T-cell (primary cell): ENCODE measurements at regions not wholly inside any gene's neighbourhood (a gene's known extent, or its start where the extent isn't known, plus 50 kb on each side); places are given as distances from the start of the nearest gene placed in this dataset.

Experiments
- ATAC-seq, 4 experiments: fragments of 200-7000 bp in 3 of 4; fragments of 150-1000 bp in 1 of 4; cut with Tn5 transposase; replicated peaks in 1 of 4; 1 replicate in 3 of 4; 2 replicates in 1 of 4; pipeline ENCODE4 v1.10.0; 2021; ENCODE audit warnings: moderate library complexity in 3 of 4, mild to moderate bottlenecking in 2 of 4, moderate number of reproducible peaks in 1 of 4
- CTCF ChIA-PET, 2 donors: fragments of 300-600 bp; sonication (Branson Sonifier 250); formaldehyde crosslinking; loops; one replicate each; lab custom pipeline; 2022; ENCODE audit warnings: antibody characterized with exemption in 2 of 2; lab: Charles Lee
- POLR2A ChIA-PET, 2 donors: fragments of 300-600 bp; sonication (Branson Sonifier 250); formaldehyde crosslinking; loops; one replicate each; lab custom pipeline; 2022; ENCODE audit warnings: antibody characterized with exemption in 2 of 2; lab: Charles Lee
- DNase-seq, 35 experiments: peaks; one replicate each; pipeline versions ENCODE4 v3.0.0 to v3.0.0-alpha.2; 2013 to 2023
- H3K27ac ChIP-seq: one replicate; pipeline ENCODE4 v1.5.1; 2013; ENCODE audit warnings: low read length
- H3K27me3 ChIP-seq, 2 experiments: replicated peaks in 1 of 2; 1 replicate in 1 of 2; 2 replicates in 1 of 2; pipeline versions ENCODE4 v1.6.1 to v1.7.0; 2013; ENCODE audit warnings: low read length in 1 of 2, mixed read lengths in 1 of 2; ENCODE audit not compliant: control insufficient read depth in 2 of 2, insufficient read depth in 2 of 2; ENCODE audit errors: extremely low read depth in 1 of 2
- H3K36me3 ChIP-seq, 2 donors: 1 replicate in 1 of 2; 2 replicates in 1 of 2; pipeline versions ENCODE4 v1.6.1 to v1.7.0; 2013; ENCODE audit warnings: low read length in 1 of 2; ENCODE audit not compliant: control insufficient read depth in 2 of 2, insufficient read depth in 1 of 2; ENCODE audit errors: extremely low read depth in 1 of 2
- H3K4me1 ChIP-seq, 2 experiments: 1 replicate in 1 of 2; 2 replicates in 1 of 2; pipeline versions ENCODE4 v1.6.1 to v1.7.0; 2013; ENCODE audit warnings: low read length in 2 of 2, mixed read lengths in 1 of 2; ENCODE audit not compliant: insufficient read depth in 2 of 2, control insufficient read depth in 1 of 2; ENCODE audit errors: extremely low read depth in 1 of 2
- H3K4me3 ChIP-seq, 2 donors: 1 replicate in 1 of 2; 2 replicates in 1 of 2; pipeline versions ENCODE4 v1.5.1 to v1.7.0; 2013; ENCODE audit warnings: mild to moderate bottlenecking in 2 of 2, low read length in 1 of 2, moderate library complexity in 1 of 2; ENCODE audit not compliant: control insufficient read depth in 1 of 2; ENCODE audit errors: extremely low read depth in 1 of 2
- H3K9me3 ChIP-seq: 2 replicates; pipeline ENCODE4 v1.7.0; 2013
- H3K27ac Mint-ChIP-seq, 2 donors: one replicate each; pipeline ENCODE4 v1.8.0; 2020 to 2021; ENCODE audit warnings: mild to moderate bottlenecking in 2 of 2, mixed read lengths in 2 of 2
- H3K27me3 Mint-ChIP-seq, 2 donors: one replicate each; pipeline ENCODE4 v1.8.0; 2021 to 2022; ENCODE audit warnings: mixed read lengths in 2 of 2
- H3K36me3 Mint-ChIP-seq: one replicate; pipeline ENCODE4 v1.8.0; 2021; ENCODE audit warnings: mixed read lengths
- H3K4me1 Mint-ChIP-seq, 3 donors: one replicate each; pipeline ENCODE4 v1.8.0; 2020 to 2022; ENCODE audit warnings: mixed read lengths in 3 of 3, mild to moderate bottlenecking in 1 of 3
- H3K4me3 Mint-ChIP-seq, 3 donors: one replicate each; pipeline ENCODE4 v1.8.0; 2020 to 2022; ENCODE audit warnings: mild to moderate bottlenecking in 3 of 3, mixed read lengths in 3 of 3, moderate library complexity in 3 of 3
- H3K9me3 Mint-ChIP-seq, 3 donors: one replicate each; pipeline ENCODE4 v1.8.0; 2020 to 2022; ENCODE audit warnings: mixed read lengths in 3 of 3
- WGBS: methylation state at CpG from one replicate; pipeline ENCODE4 v1.1.5; 2013; ENCODE audit warnings: missing lambda C conversion rate; ENCODE audit not compliant: insufficient coverage; 5-methylcytosine and 5-hydroxymethylcytosine counted together

DNA sequence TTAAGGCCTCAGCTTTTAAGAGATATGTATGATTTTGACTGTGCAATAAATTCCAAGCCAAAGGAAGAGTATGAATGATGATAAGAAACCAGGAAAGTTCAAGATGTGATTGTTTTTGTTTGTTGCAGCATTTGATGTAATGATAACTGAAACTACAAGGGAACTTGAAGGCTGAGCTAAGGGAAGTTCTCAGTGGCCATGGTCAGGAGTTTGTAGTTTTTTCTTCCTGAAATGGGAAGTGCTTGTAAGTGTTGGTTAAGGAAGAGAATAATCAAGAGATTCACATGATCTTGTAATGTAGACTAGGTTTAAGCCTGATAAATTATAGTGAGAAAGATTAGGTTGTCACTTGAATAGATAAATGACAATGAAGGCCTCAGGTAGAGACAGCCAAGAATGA is 53.4 kb downstream of the PTCHD4 start:
- CTCF ChIA-PET: no interaction called here
- Histone ChIP-seq H3K27me3 (no peaks in the 10 kb centered on the region), H3K4me3 (no peak overlapping the region), H3K4me1 (no peaks in the 10 kb centered on the region), H3K27ac (no peak overlapping the region), H3K9me3 (no peaks in the 10 kb centered on the region), H3K36me3 (no peaks in the 10 kb centered on the region)
- DNase-seq: no peak
- H3K9me3 Mint-ChIP-seq: peaks cover 0 to 6% (median 0%) of the 10 kb centered on the region in 3 donors
- no peak overlapping the region for H3K4me3 Mint-ChIP-seq
- peaks cover 0 to 9% of the 10 kb centered on the region in 2 donors for H3K27me3 Mint-ChIP-seq
- H3K4me1 Mint-ChIP-seq: no peaks in the 10 kb centered on the region
- no peak for ATAC-seq
- POLR2A ChIA-PET: no interaction called here
- H3K27ac Mint-ChIP-seq: no peak overlapping the region
- H3K36me3 Mint-ChIP-seq: no peaks in the 10 kb centered on the region

- H3K4me3 ChIP-seq: no peak overlapping the region
- ATAC-seq (no peak), DNase-seq (no peak)
- no peaks in the 10 kb centered on the region for H3K9me3 Mint-ChIP-seq
- H3K36me3 ChIP-seq: no peaks in the 10 kb centered on the region
- no peaks in the 10 kb centered on the region for H3K4me1 Mint-ChIP-seq
- H3K27ac ChIP-seq: no peak overlapping the region
- no peak overlapping the region for H3K4me3 Mint-ChIP-seq
- no peaks in the 10 kb centered on the region for H3K27me3 ChIP-seq
- 0% methylated on average over 1 of the region's 2 CpGs for WGBS
- H3K9me3 ChIP-seq: no peaks in the 10 kb centered on the region
- POLR2A ChIA-PET: no interaction called here
- no peak overlapping the region for H3K27ac Mint-ChIP-seq
- peaks cover 0 to 7% of the 10 kb centered on the region in 2 donors for H3K27me3 Mint-ChIP-seq
- CTCF ChIA-PET: no interaction called here
- H3K36me3 Mint-ChIP-seq: no peaks in the 10 kb centered on the region
- no peaks in the 10 kb centered on the region for H3K4me1 ChIP-seq
These were observed 62.4 kb downstream of the PTCHD4 start for GRCh38 chr6:48048451-48049146.

- Histone ChIP-seq H3K4me1 (no peaks in the 10 kb centered on the region), H3K4me3 (no peak overlapping the region), H3K27ac (no peak overlapping the region), H3K36me3 (no peaks in the 10 kb centered on the region), H3K27me3 (no peaks in the 10 kb centered on the region), H3K9me3 (no peaks in the 10 kb centered on the region)
- no peak overlapping the region for H3K4me3 Mint-ChIP-seq
- peaks cover 0 to 7% (median 0%) of the 10 kb centered on the region in 3 donors for H3K9me3 Mint-ChIP-seq
- ChIA-PET CTCF (interaction anchor here in 1 of 2 donors (0.7 kb wide), 1 partner anchor 28 kb away, joined by 3 read pairs; no protein-coding TSS in a partner anchor), POLR2A (no interaction called here)
- H3K4me1 Mint-ChIP-seq: no peaks in the 10 kb centered on the region
- DNase-seq (no peak), ATAC-seq (no peak)
- WGBS: no CpG with 5 or more reads among the region's 2 CpGs
- H3K36me3 Mint-ChIP-seq: no peaks in the 10 kb centered on the region
- no peak overlapping the region for H3K27ac Mint-ChIP-seq
- H3K27me3 Mint-ChIP-seq: no peaks in the 10 kb centered on the region
These were observed 69.1 kb downstream of the PTCHD4 start for GRCh38 chr6:48041894-48042293.

GRCh38 chr6:48037946-48038345 is 73.1 kb downstream of the PTCHD4 start:
- Mint-ChIP-seq H3K27me3 (peaks cover 0 to 4% of the 10 kb centered on the region in 2 donors), H3K4me1 (no peaks in the 10 kb centered on the region), H3K4me3 (no peak overlapping the region), H3K36me3 (no peaks in the 10 kb centered on the region), H3K9me3 (peaks cover 0 to 7% (median 0%) of the 10 kb centered on the region in 3 donors), H3K27ac (no peak overlapping the region)
- ATAC-seq (no peak), DNase-seq (no peak)
- POLR2A ChIA-PET: no interaction called here
- H3K36me3 ChIP-seq: no peaks in the 10 kb centered on the region
- CTCF ChIA-PET: no interaction called here
- no peaks in the 10 kb centered on the region for H3K4me1 ChIP-seq
- 86% methylated on average over 1 of the region's 4 CpGs for WGBS
- no peaks in the 10 kb centered on the region for H3K9me3 ChIP-seq
- H3K27ac ChIP-seq: no peak overlapping the region
- no peaks in the 10 kb centered on the region for H3K27me3 ChIP-seq
- no peak overlapping the region for H3K4me3 ChIP-seq

DNA sequence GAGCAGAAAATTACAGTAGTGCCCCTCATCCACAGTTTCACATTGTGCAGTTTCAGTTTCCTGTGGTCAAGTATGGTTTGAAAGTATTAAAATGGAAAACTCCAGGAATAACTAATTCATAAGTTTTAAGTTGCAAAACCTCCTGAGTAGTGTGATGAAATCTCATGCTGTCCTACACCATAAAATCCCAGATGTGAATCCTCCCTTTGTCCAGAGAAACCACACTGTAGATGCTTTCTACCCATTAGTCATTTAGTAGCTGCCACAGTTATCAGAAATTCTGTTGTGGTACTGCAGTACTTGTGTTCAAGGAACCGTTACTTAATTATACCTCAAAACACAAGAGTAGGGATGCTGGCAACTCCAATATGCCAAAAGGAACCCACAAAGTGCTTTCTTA is 74.7 kb downstream of the PTCHD4 start:
- Mint-ChIP-seq H3K27me3 (peaks cover 0 to 4% of the 10 kb centered on the region in 2 donors), H3K27ac (no peak overlapping the region), H3K9me3 (peaks cover 0 to 7% (median 0%) of the 10 kb centered on the region in 3 donors), H3K4me3 (no peak overlapping the region), H3K36me3 (no peaks in the 10 kb centered on the region), H3K4me1 (no peaks in the 10 kb centered on the region)
- ATAC-seq: no peak
- ChIA-PET CTCF (no interaction called here), POLR2A (no interaction called here)
- WGBS: no CpG with 5 or more reads among the region's 1 CpG
- no peak overlapping the region for H3K27ac ChIP-seq
- H3K9me3 ChIP-seq: no peaks in the 10 kb centered on the region
- H3K4me3 ChIP-seq: no peak overlapping the region
- H3K4me1 ChIP-seq: no peaks in the 10 kb centered on the region
- no peaks in the 10 kb centered on the region for H3K27me3 ChIP-seq
- no peaks in the 10 kb centered on the region for H3K36me3 ChIP-seq
- no peak for DNase-seq

GRCh38 chr6:48032151-48032550 is 78.8 kb downstream of the PTCHD4 start:
- Histone ChIP-seq H3K27me3 (no peaks in the 10 kb centered on the region), H3K4me1 (no peaks in the 10 kb centered on the region), H3K27ac (no peak overlapping the region), H3K4me3 (no peak overlapping the region), H3K9me3 (no peaks in the 10 kb centered on the region), H3K36me3 (no peaks in the 10 kb centered on the region)
- ATAC-seq (no peak), DNase-seq (no peak)
- Mint-ChIP-seq H3K9me3 (no peaks in the 10 kb centered on the region), H3K27me3 (peaks cover 0 to 4% of the 10 kb centered on the region in 2 donors), H3K27ac (no peak overlapping the region), H3K4me3 (no peak overlapping the region), H3K4me1 (peaks cover 0 to 4% (median 2%) of the 10 kb centered on the region in 3 donors), H3K36me3 (no peaks in the 10 kb centered on the region)
- ChIA-PET POLR2A (no interaction called here), CTCF (no interaction called here)
- 33% methylated on average over 1 of the region's 5 CpGs for WGBS
